GM21825 (cell line): ENCODE measurements at regions not wholly inside any gene's neighbourhood (a gene's known extent, or its start where the extent isn't known, plus 50 kb on each side); places are given as distances from the start of the nearest gene placed in this dataset.

Experiments
- ATAC-seq: cut with Tn5 transposase; IDR thresholded peaks from one replicate; pipeline ENCODE4 v1.9.1; 2021; ENCODE audit warnings: mild to moderate bottlenecking, moderate library complexity; ENCODE audit not compliant: unreplicated experiment

GRCh38 chr4:161133586-161134276 lies 1030.1 kb downstream of the FSTL5 start:
- no peak for ATAC-seq

DNA sequence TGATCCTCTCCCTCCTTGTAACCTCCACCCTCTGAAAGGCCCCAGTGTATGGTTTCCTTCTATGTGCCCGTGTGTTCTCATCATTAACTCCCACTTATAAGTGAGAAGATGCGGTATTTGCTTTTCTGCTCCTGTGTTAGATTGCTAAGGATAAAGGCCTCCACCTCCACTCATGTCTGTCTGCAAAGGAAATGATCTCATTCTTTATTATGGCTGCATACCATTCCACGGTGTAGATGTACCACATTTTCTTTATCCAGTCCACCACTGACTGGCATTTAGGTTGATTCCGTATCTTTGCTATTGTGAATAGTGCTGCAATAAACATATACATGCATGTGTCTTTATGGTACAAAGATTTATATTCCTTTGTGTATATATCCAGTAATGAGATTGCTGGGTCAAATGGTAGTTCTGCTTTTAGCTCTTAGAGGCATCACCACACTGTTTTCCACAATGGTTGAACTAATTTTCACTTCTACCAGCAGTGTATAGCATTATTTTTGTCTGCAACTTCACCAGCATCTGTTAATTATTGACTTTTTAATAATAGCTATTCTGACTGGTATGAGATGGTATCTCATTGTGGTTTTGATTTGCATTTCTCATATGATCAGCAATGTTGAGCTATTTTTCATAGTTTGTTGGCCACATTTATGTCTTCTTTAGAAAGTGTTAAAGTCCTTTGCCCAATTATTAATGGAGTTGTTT lies 1030.9 kb downstream of the FSTL5 start:
- peak; percentile 95 for ATAC-seq

DNA sequence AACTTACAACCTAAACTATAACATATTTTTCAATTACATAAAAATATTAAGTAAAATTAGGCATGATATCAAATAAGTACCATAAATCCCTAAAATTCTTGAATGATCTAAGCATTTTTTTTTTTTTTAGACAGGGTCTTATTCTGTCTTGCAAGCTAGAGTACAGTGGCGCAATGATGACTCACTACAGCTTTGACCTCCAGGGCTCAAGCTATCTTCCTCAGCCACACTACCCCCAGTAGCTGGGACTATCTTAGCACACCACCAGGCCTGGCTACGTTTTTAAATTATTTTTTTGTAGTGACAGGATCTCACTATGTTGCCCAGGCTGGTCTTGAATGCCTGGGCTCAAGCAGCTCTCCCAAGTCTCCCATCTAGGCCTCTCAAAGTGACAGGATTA lies 1042.3 kb downstream of the FSTL5 start:
- no peak for ATAC-seq

GRCh38 chr4:161101881-161102280 lies 1061.9 kb downstream of the FSTL5 start:
- ATAC-seq = no peak

GRCh38 chr4:161097821-161098220 lies 1066.0 kb downstream of the FSTL5 start:
- ATAC-seq = no peak

GRCh38 chr4:161061046-161061445 lies 1102.8 kb downstream of the FSTL5 start:
- ATAC-seq = no peak
